PC-3 (cell line): ENCODE measurements at regions not wholly inside any gene's neighbourhood (a gene's known extent, or its start where the extent isn't known, plus 50 kb on each side); places are given as distances from the start of the nearest gene placed in this dataset.
A peak's percentile ranks its signal among the peaks of the same experiment; 100 is the strongest.

Source experiments
- ATAC-seq: fragments of 200-7000 bp; cut with Tn5 transposase; 2 replicates; pipeline ENCODE4 v1.9.1; 2020; ENCODE audit warnings: mild to moderate bottlenecking, moderate library complexity
- BruUV-seq: library from RNA; stranded (reverse); fragments of 400-500 nt; replicated peaks from 2 replicates; lab custom pipeline; 2021; lab: Mats Ljungman, UMichigan
- CTCF ChIA-PET: fragments of 300-600 bp; sonication (Branson Sonifier 250); formaldehyde crosslinking; loops from one replicate; lab custom pipeline; 2022; ENCODE audit warnings: antibody characterized with exemption; lab: Charles Lee
- POLR2A ChIA-PET: fragments of 300-600 bp; sonication (Branson Sonifier 250); formaldehyde crosslinking; loops from one replicate; lab custom pipeline; 2022; ENCODE audit warnings: antibody characterized with exemption; ENCODE audit not compliant: unreplicated experiment; lab: Charles Lee
- DNase-seq: peaks from one replicate; pipeline ENCODE4 v3.0.0-alpha.2; 2015
- H2AFZ ChIP-seq: fragments of 300-600 bp; sonication (generic); 2 replicates; pipeline ENCODE4 v1.6.0; 2016; ENCODE audit warnings: antibody characterized with exemption, low read length
- H3F3A ChIP-seq: fragments of 300-600 bp; sonication (generic); one replicate; pipeline ENCODE4 v1.6.0; 2017; ENCODE audit warnings: antibody characterized with exemption, low read length, control low read depth, mild to moderate bottlenecking; ENCODE audit not compliant: unreplicated experiment
- H3K27ac ChIP-seq: fragments of 300-600 bp; sonication (generic); 2 replicates; pipeline ENCODE4 v1.5.1; 2016; ENCODE audit warnings: mild to moderate bottlenecking, low read length
- H3K27me3 ChIP-seq: fragments of 300-600 bp; sonication (generic); 2 replicates; pipeline ENCODE4 v1.6.1; 2016; ENCODE audit warnings: low read length, mixed read lengths
- H3K36me3 ChIP-seq: fragments of 300-600 bp; sonication (generic); 2 replicates; pipeline ENCODE4 v1.6.1; 2016; ENCODE audit warnings: low read depth, mixed run types, low read length, mixed read lengths
- H3K4me1 ChIP-seq: fragments of 300-600 bp; sonication (generic); 2 replicates; pipeline ENCODE4 v1.5.1; 2016; ENCODE audit warnings: low read length; ENCODE audit not compliant: insufficient read depth
- H3K4me2 ChIP-seq: fragments of 300-600 bp; sonication (generic); 2 replicates; pipeline ENCODE4 v1.6.0; 2016; ENCODE audit warnings: low read length
- H3K4me3 ChIP-seq: fragments of 300-600 bp; sonication (generic); 2 replicates; pipeline ENCODE4 v1.5.1; 2016; ENCODE audit warnings: mild to moderate bottlenecking, low read length, mixed read lengths
- H3K79me2 ChIP-seq: fragments of 300-600 bp; sonication (generic); 2 replicates; pipeline ENCODE4 v1.6.1; 2017; ENCODE audit warnings: low read length, mixed read lengths
- H3K9ac ChIP-seq: fragments of 300-600 bp; sonication (generic); 2 replicates; pipeline ENCODE4 v1.6.0; 2016; ENCODE audit warnings: mild to moderate bottlenecking, low read length
- H3K9me2 ChIP-seq: fragments of 300-600 bp; sonication (generic); replicated peaks from 2 replicates; pipeline ENCODE4 v1.6.1; 2016; ENCODE audit warnings: mixed run types, low read length, mixed read lengths
- H3K9me3 ChIP-seq: fragments of 300-600 bp; sonication (generic); 2 replicates; pipeline ENCODE4 v1.6.1; 2016; ENCODE audit warnings: low read length, mixed read lengths
- H4K20me1 ChIP-seq: fragments of 300-600 bp; sonication (generic); 2 replicates; pipeline ENCODE4 v1.6.1; 2016; ENCODE audit warnings: low read length, mixed read lengths
- EZH2 ChIP-seq: fragments of 300-600 bp; sonication (generic); IDR thresholded peaks from one replicate; pipeline ENCODE4 v1.6.1; 2017; ENCODE audit warnings: antibody characterized with exemption, mild to moderate bottlenecking, low read length; ENCODE audit not compliant: unreplicated experiment
- EZH2phosphoT487 ChIP-seq: fragments of 300-600 bp; sonication (generic); IDR thresholded peaks from 2 replicates; pipeline ENCODE4 v1.6.1; 2018; ENCODE audit warnings: mild to moderate bottlenecking, antibody characterized with exemption, low read length, borderline replicate concordance
- intact Hi-C: fragments of 100-400 bp; cut with micrococcal nuclease; formaldehyde crosslinking; loops from 2 replicates; pipeline ENCODE4 v1.9.0; 2023
- TF ChIP-seq, protein P1 (sequence below): fragments of 300-600 bp; sonication (generic); conservative IDR thresholded peaks from 2 replicates; pipeline ENCODE4 v1.5.1; 2017; ENCODE audit warnings: antibody characterized with exemption, low read depth, mild to moderate bottlenecking, low read length

DNA sequence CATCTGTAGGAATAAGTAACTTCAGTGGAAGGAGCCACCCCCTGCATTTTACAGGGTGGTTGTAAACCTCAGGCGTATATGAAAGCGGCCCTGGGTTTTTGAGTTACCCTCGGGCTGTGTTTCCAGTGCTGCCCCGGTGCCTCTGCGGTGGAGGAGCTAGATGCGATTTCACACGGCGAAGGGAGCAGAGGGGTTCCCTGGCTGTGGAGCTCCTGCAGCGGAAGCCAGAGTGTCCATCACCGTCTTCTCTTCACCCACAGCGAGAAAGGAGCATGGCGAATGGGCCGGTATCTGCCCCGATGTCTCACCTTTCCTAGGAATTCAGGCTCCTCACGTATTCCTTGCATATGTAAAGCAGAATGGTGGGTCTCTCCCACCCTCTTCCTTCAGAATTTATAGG is 253.6 kb downstream of the THBS2 start:
- Histone ChIP-seq H3K9me3 (no peaks in the 10 kb centered on the region), H3K27ac (no peak overlapping the region), H2AFZ (no peak overlapping the region), H3F3A (no peaks in the 10 kb centered on the region), H3K36me3 (no peaks in the 10 kb centered on the region), H3K4me1 (no peaks in the 10 kb centered on the region), H3K9me2 (no peaks in the 10 kb centered on the region), H4K20me1 (no peaks in the 10 kb centered on the region), H3K4me2 (no peak overlapping the region), H3K79me2 (no peaks in the 10 kb centered on the region), H3K27me3 (no peaks in the 10 kb centered on the region; the same call in 1 of the 2 replicates), H3K4me3 (no peak overlapping the region), H3K9ac (no peak overlapping the region)
- POLR2A ChIA-PET = no interaction called here
- CTCF ChIA-PET = no interaction called here
- intact Hi-C loops = no loop called here
- no TSS peak for BruUV-seq
- TF ChIP-seq EZH2 (no peak), EZH2phosphoT487 (no peak)
- TF ChIP-seq, protein P1, sequence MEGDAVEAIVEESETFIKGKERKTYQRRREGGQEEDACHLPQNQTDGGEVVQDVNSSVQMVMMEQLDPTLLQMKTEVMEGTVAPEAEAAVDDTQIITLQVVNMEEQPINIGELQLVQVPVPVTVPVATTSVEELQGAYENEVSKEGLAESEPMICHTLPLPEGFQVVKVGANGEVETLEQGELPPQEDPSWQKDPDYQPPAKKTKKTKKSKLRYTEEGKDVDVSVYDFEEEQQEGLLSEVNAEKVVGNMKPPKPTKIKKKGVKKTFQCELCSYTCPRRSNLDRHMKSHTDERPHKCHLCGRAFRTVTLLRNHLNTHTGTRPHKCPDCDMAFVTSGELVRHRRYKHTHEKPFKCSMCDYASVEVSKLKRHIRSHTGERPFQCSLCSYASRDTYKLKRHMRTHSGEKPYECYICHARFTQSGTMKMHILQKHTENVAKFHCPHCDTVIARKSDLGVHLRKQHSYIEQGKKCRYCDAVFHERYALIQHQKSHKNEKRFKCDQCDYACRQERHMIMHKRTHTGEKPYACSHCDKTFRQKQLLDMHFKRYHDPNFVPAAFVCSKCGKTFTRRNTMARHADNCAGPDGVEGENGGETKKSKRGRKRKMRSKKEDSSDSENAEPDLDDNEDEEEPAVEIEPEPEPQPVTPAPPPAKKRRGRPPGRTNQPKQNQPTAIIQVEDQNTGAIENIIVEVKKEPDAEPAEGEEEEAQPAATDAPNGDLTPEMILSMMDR = no peak
- ATAC-seq = no peak
- no peak for DNase-seq

DNA sequence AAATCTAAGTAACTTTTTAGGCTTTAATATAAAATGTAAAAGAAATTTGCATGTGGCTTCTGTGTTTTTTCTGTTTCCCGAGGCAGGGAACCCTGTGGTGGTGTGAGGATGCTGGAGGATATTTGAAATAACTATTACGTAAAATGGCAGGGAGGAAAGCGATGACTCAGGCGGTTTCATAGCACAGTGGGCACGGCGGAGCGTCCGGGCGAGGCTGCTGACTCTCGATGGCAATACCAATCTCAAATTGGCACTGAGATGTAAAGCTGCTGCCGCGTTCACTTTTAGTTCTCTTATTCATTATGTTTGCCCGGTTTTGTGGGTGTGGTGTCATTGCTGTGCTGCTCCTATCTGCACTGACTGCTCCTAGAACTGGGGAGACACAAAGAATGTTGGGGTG is 254.3 kb downstream of the THBS2 start:
- no peak overlapping the region for H3K4me3 ChIP-seq
- no peaks in the 10 kb centered on the region for H3K36me3 ChIP-seq
- ATAC-seq (no peak), DNase-seq (peak; percentile 5)
- no peak overlapping the region for H3K4me2 ChIP-seq
- no peaks in the 10 kb centered on the region for H4K20me1 ChIP-seq
- H3K79me2 ChIP-seq = no peaks in the 10 kb centered on the region
- H2AFZ ChIP-seq = no peak overlapping the region
- H3K27ac ChIP-seq = no peak overlapping the region
- ChIA-PET POLR2A (no interaction called here), CTCF (no interaction called here)
- no peaks in the 10 kb centered on the region; the same call in 1 of the 2 replicates for H3K27me3 ChIP-seq
- no TSS peak for BruUV-seq
- H3K9ac ChIP-seq = no peak overlapping the region
- intact Hi-C loops = no loop called here
- H3F3A ChIP-seq = no peaks in the 10 kb centered on the region
- H3K9me3 ChIP-seq = no peaks in the 10 kb centered on the region
- H3K4me1 ChIP-seq = no peaks in the 10 kb centered on the region
- TF ChIP-seq, protein P1 = no peak
- TF ChIP-seq EZH2 = no peak
- no peak for TF ChIP-seq EZH2phosphoT487
- no peaks in the 10 kb centered on the region for H3K9me2 ChIP-seq

DNA sequence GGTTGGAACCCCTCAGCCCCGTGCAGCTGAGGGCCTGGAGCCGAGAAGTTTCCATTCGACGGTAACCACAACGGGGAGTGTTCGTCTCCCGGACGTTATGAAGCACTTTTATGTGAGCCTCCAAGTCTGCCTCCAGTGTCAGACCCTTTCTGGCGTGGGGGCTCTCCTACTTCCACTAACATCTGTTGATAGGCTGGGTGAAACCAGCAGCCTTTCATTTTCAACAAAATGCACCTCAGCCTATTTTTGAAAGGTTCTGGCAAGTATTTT is 257.4 kb downstream of the THBS2 start:
- Histone ChIP-seq H3K9ac (no peak overlapping the region), H3K36me3 (no peaks in the 10 kb centered on the region), H3K9me2 (no peaks in the 10 kb centered on the region), H3K27me3 (no peaks in the 10 kb centered on the region; the same call in 1 of the 2 replicates), H3K4me1 (no peaks in the 10 kb centered on the region), H3K4me3 (no peak overlapping the region), H3F3A (no peaks in the 10 kb centered on the region), H3K9me3 (no peaks in the 10 kb centered on the region), H3K4me2 (no peak overlapping the region), H3K27ac (no peak overlapping the region), H3K79me2 (no peaks in the 10 kb centered on the region), H2AFZ (no peak overlapping the region), H4K20me1 (no peaks in the 10 kb centered on the region)
- intact Hi-C loops = no loop called here
- DNase-seq (no peak), ATAC-seq (no peak)
- no TSS peak for BruUV-seq
- no peak for TF ChIP-seq EZH2phosphoT487
- TF ChIP-seq, protein P1 = no peak
- no peak for TF ChIP-seq EZH2
- ChIA-PET POLR2A (no interaction called here), CTCF (no interaction called here)
